H9 (cell line): ENCODE measurements at regions not wholly inside any gene's neighbourhood (a gene's known extent, or its start where the extent isn't known, plus 50 kb on each side); places are given as distances from the start of the nearest gene placed in this dataset.

Source experiments
- DNase-seq: peaks from one replicate; pipeline ENCODE4 v3.0.0-alpha.2; 2017
- H2AFZ ChIP-seq: one replicate; pipeline ENCODE4 v1.6.1; 2013; ENCODE audit warnings: mild to moderate bottlenecking, low read length, control low read depth, moderate library complexity
- H2AK5ac ChIP-seq: 2 replicates; pipeline ENCODE4 v1.6.1; 2013; ENCODE audit warnings: low read length, control low read depth, mixed read lengths; ENCODE audit not compliant: insufficient read length
- H2BK120ac ChIP-seq: one replicate; pipeline ENCODE4 v1.6.1; 2013; ENCODE audit warnings: low read depth, mild to moderate bottlenecking, low read length, control low read depth, inconsistent platforms; ENCODE audit not compliant: poor library complexity, severe bottlenecking
- H2BK12ac ChIP-seq: 2 replicates; pipeline ENCODE4 v1.6.1; 2013; ENCODE audit warnings: low read length, control low read depth, mixed read lengths, low read depth; ENCODE audit not compliant: insufficient read length
- H2BK15ac ChIP-seq: 2 replicates; pipeline ENCODE4 v1.6.1; 2013; ENCODE audit warnings: low read depth, low read length, control low read depth
- H2BK20ac ChIP-seq: one replicate; pipeline ENCODE4 v1.6.1; 2013; ENCODE audit warnings: low read depth, mild to moderate bottlenecking, low read length, control low read depth, inconsistent platforms; ENCODE audit not compliant: poor library complexity, severe bottlenecking
- H2BK5ac ChIP-seq: 2 replicates; pipeline ENCODE4 v1.6.1; 2013; ENCODE audit warnings: low read length, control low read depth, mixed read lengths; ENCODE audit not compliant: insufficient read length
- H3K14ac ChIP-seq: 2 replicates; pipeline ENCODE4 v1.6.1; 2013; ENCODE audit warnings: low read length, control low read depth; ENCODE audit not compliant: insufficient read depth
- H3K18ac ChIP-seq: 2 replicates; pipeline ENCODE4 v1.6.1; 2013; ENCODE audit warnings: low read depth, mild to moderate bottlenecking, mixed read lengths, low read length, control low read depth; ENCODE audit not compliant: insufficient read length
- H3K23ac ChIP-seq: 2 replicates; pipeline ENCODE4 v1.6.1; 2013; ENCODE audit warnings: low read length, control low read depth, mixed read lengths, low read depth; ENCODE audit not compliant: insufficient read length
- H3K23me2 ChIP-seq: 2 replicates; pipeline ENCODE4 v1.6.1; 2013; ENCODE audit warnings: low read depth, mild to moderate bottlenecking, mixed read lengths, low read length, control low read depth; ENCODE audit not compliant: insufficient read length, poor library complexity, severe bottlenecking
- H3K27ac ChIP-seq: 2 replicates; pipeline ENCODE4 v1.5.1; 2013; ENCODE audit warnings: low read length, control low read depth, mixed read lengths, low read depth; ENCODE audit not compliant: insufficient read length
- H3K27me3 ChIP-seq: 2 replicates; pipeline ENCODE4 v1.6.1; 2013; ENCODE audit warnings: low read length, control low read depth, inconsistent platforms; ENCODE audit not compliant: insufficient read depth
- H3K4ac ChIP-seq: 2 replicates; pipeline ENCODE4 v1.6.1; 2013; ENCODE audit warnings: low read depth, mild to moderate bottlenecking, control low read depth, inconsistent platforms, low read length, moderate library complexity
- H3K4me1 ChIP-seq: 2 replicates; pipeline ENCODE4 v1.6.1; 2013; ENCODE audit warnings: low read length, control low read depth, inconsistent platforms; ENCODE audit not compliant: insufficient read depth
- H3K4me2 ChIP-seq: 2 replicates; pipeline ENCODE4 v1.6.1; 2013; ENCODE audit warnings: low read length, control low read depth, mixed read lengths; ENCODE audit not compliant: insufficient read length, insufficient read depth
- H3K56ac ChIP-seq: 2 replicates; pipeline ENCODE4 v1.6.1; 2013; ENCODE audit warnings: low read depth, mild to moderate bottlenecking, mixed read lengths, low read length, control low read depth; ENCODE audit not compliant: insufficient read length
- H3K79me1 ChIP-seq: 2 replicates; pipeline ENCODE4 v1.6.1; 2013; ENCODE audit warnings: low read depth, mild to moderate bottlenecking, moderate library complexity, low read length, control low read depth, inconsistent platforms; ENCODE audit not compliant: insufficient read depth, poor library complexity, severe bottlenecking
- H3K79me2 ChIP-seq: 2 replicates; pipeline ENCODE4 v1.6.1; 2013; ENCODE audit warnings: low read length, control low read depth, inconsistent platforms; ENCODE audit not compliant: insufficient read depth
- H3K9ac ChIP-seq: 2 replicates; pipeline ENCODE4 v1.6.1; 2013; ENCODE audit warnings: low read length, control low read depth, mixed read lengths; ENCODE audit not compliant: insufficient read length; ENCODE audit errors: extremely low read depth
- H3K9me3 ChIP-seq: one replicate; pipeline ENCODE4 v1.6.1; 2013; ENCODE audit warnings: low read depth, low read length, inconsistent platforms; ENCODE audit not compliant: control insufficient read depth
- H3T11ph ChIP-seq: one replicate; pipeline ENCODE4 v1.6.1; 2013; ENCODE audit warnings: mild to moderate bottlenecking, low read length, control low read depth, inconsistent platforms
- H4K20me1 ChIP-seq: one replicate; pipeline ENCODE4 v1.6.1; 2013; ENCODE audit not compliant: control insufficient read depth, insufficient read length, insufficient read depth
- H4K5ac ChIP-seq: 2 replicates; pipeline ENCODE4 v1.6.1; 2013; ENCODE audit warnings: low read depth, mild to moderate bottlenecking, mixed read lengths, low read length, control low read depth; ENCODE audit not compliant: insufficient read length
- H4K8ac ChIP-seq: replicated peaks from 2 replicates; pipeline ENCODE4 v1.6.1; 2013; ENCODE audit warnings: low read length, control low read depth, mixed read lengths, low read depth; ENCODE audit not compliant: insufficient read length
- H4K91ac ChIP-seq: 2 replicates; pipeline ENCODE4 v1.6.1; 2013; ENCODE audit warnings: low read depth, mild to moderate bottlenecking, moderate library complexity, mixed read lengths, low read length, control low read depth; ENCODE audit not compliant: insufficient read length
- H3K27ac Mint-ChIP-seq, 3 experiments: 2 replicates in 2 of 3; 3 replicates in 1 of 3; pipeline ENCODE4 v1.8.0; 2020 to 2021; ENCODE audit warnings: mixed read lengths in 3 of 3, mild to moderate bottlenecking in 1 of 3, moderate library complexity in 1 of 3
- H3K27me3 Mint-ChIP-seq: 2 replicates; pipeline ENCODE4 v1.8.0; 2021; ENCODE audit warnings: low read depth, mild to moderate bottlenecking, moderate library complexity, mixed read lengths
- H3K36me3 Mint-ChIP-seq, 3 experiments: 2 replicates in 2 of 3; 3 replicates in 1 of 3; pipeline ENCODE4 v1.8.0; 2020 to 2021; ENCODE audit warnings: low read depth in 3 of 3, mixed read lengths in 3 of 3; ENCODE audit not compliant: insufficient read depth in 1 of 3
- H3K4me1 Mint-ChIP-seq, 2 experiments: 2 replicates each; pipeline ENCODE4 v1.8.0; 2020; ENCODE audit warnings: mixed read lengths in 2 of 2
- H3K4me3 Mint-ChIP-seq, 2 experiments: 2 replicates in 1 of 2; 3 replicates in 1 of 2; pipeline ENCODE4 v1.8.0; 2020 to 2021; ENCODE audit warnings: mild to moderate bottlenecking in 2 of 2, mixed read lengths in 2 of 2, moderate library complexity in 1 of 2
- H3K9me3 Mint-ChIP-seq, 2 experiments: 2 replicates in 1 of 2; 3 replicates in 1 of 2; pipeline ENCODE4 v1.8.0; 2020; ENCODE audit warnings: mild to moderate bottlenecking in 2 of 2, mixed read lengths in 2 of 2, moderate library complexity in 1 of 2
- CTCF ChIP-seq: fragments of 200-600 bp; sonication (generic); conservative IDR thresholded peaks from 3 replicates; pipeline ENCODE4 v1.8.0; 2021; ENCODE audit warnings: antibody characterized with exemption, mild to moderate bottlenecking
- WGBS: extraction: QIAGEN DNeasy Blood & Tissue Kit; methylation state at CpG from one replicate; pipeline ENCODE4 v1.1.7; 2013; ENCODE audit warnings: missing lambda C conversion rate, low lambda C conversion rate, mixed read lengths; ENCODE audit not compliant: insufficient read length; ENCODE audit errors: extremely low coverage; 5-methylcytosine and 5-hydroxymethylcytosine counted together

GRCh38 chrX:109818976-109819375 is 85.9 kb upstream of the ACSL4 start:
- H3K4me3 Mint-ChIP-seq, result no peak overlapping the region
- no peak for DNase-seq

More at GRCh38 chrX:109818976-109819375, 85.9 kb upstream of the ACSL4 start:
- Histone ChIP-seq H3K14ac (no peak overlapping the region), H3K79me1 (no peaks in the 10 kb centered on the region), H3K23me2 (no peaks in the 10 kb centered on the region), H4K91ac (no peak overlapping the region), H3K9ac (no peak overlapping the region), H2AFZ (no peak overlapping the region), H4K20me1 (no peaks in the 10 kb centered on the region), H2BK120ac (no peak overlapping the region), H2BK5ac (no peak overlapping the region), H3K4ac (no peak overlapping the region), H3K4me2 (no peak overlapping the region), H3K27ac (no peak overlapping the region), H3K9me3 (no peaks in the 10 kb centered on the region), H3T11ph (no peak overlapping the region), H2BK20ac (no peak overlapping the region), H3K56ac (no peak overlapping the region), H3K27me3 (no peaks in the 10 kb centered on the region), H2BK12ac (no peak overlapping the region), H2BK15ac (no peak overlapping the region), H3K79me2 (no peaks in the 10 kb centered on the region), H3K18ac (no peak overlapping the region), H3K4me1 (peaks cover 8% of the 10 kb centered on the region; the same call in 1 of the 2 replicates), H3K23ac (no peak overlapping the region), H2AK5ac (no peak overlapping the region), H4K5ac (no peak overlapping the region), H4K8ac (no peak overlapping the region)
- no peak for TF ChIP-seq CTCF
- Mint-ChIP-seq H3K27ac (no peak overlapping the region), H3K27me3 (peaks cover 3% of the 10 kb centered on the region), H3K4me1 (peaks cover 16 to 20% of the 10 kb centered on the region in 2 experiments), H3K9me3 (no peaks in the 10 kb centered on the region), H3K36me3 (no peaks in the 10 kb centered on the region)
- no CpG with 5 or more reads among the region's 4 CpGs for WGBS
